ENCODE measurements at regions not wholly inside any gene's neighbourhood (a gene's known extent, or its start where the extent isn't known, plus 50 kb on each side); places are given as distances from the start of the nearest gene placed in this dataset.

DNA sequence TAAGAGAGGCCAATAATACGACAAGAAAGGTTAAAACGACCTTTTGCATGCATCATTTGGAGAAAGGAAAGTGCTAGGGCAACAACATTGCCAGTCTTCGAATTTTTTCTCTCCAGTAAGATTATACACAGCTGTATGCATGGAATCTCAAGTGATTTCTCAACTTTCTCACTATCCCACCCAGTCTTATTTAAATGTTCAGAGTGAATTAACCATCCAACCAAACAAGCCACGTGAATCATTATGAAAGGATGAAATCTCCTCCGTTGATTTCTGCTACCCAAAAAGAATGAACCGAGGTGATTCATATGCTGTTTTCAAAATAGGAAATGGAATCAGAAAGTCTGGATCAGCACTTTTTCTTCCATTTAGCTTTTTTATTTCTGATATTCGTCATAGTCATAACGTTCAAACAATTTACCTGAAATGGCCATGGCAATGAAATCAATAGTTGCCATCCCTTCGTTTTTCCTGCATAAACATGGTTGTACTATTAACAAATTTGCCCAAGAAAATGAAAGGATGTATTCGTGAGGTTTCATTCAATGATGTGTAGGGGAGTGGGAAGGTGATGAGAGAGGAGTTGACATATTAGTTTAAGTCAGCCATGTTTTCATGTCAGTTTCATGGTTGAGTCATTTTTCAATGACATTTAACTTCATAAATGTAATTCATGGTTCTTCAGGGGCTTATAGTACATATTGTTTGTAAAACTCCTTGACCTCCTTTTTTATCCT lies 170.9 kb upstream of the WWC1 start:
- Mint-ChIP-seq H3K4me1 (peaks cover 0 to 3% (median 1%) of the 10 kb centered on the region in 4 donors), H3K36me3 (no peaks in the 10 kb centered on the region), H3K9me3 (peaks cover 0 to 1% (median 0%) of the 10 kb centered on the region in 7 donors), H3K4me3 (no peak overlapping the region), H3K27me3 (no peaks in the 10 kb centered on the region), H3K27ac (no peak overlapping the region)
- no peak overlapping the region for H3K4me3 ChIP-seq (ENCODE audit: low read depth, low read length)
- no peak overlapping the region for H3K27ac ChIP-seq (ENCODE audit: insufficient read depth, low read length, poor library complexity, severe bottlenecking)
- H3K9me3 ChIP-seq (ENCODE audit: control insufficient read depth in 2 of 2, low read length in 2 of 2), result no peaks in the 10 kb centered on the region
- no peaks in the 10 kb centered on the region for H3K36me3 ChIP-seq (ENCODE audit: control insufficient read depth, insufficient read depth, low read length)
- no peak for DNase-seq
- no peaks in the 10 kb centered on the region for H3K4me1 ChIP-seq (ENCODE audit: control insufficient read depth, insufficient read depth, low read length, poor library complexity, severe bottlenecking)
- H3K27me3 ChIP-seq (ENCODE audit: control insufficient read depth, insufficient read depth, low read length), result no peaks in the 10 kb centered on the region
- no peak for ATAC-seq (ENCODE audit: low read depth in 2 of 2)

DNA sequence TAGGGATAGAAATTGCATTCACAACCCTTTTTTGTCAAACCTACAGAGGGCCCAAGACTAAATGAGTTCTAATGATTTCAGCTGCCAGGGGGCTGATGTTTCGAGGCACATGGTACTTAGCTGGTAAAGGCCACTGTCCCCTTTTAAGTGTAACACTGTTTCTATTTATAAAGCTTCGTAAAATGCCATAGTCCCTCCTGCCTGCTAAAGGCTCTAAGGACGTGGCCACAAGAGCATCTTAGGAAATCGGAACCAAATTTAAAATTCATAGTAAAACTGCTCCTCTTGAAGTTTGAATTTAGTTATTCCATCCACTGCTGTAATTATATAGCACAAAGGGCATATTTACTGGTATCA lies 170.3 kb upstream of the WWC1 start:
- peaks cover 0 to 3% (median 1%) of the 10 kb centered on the region in 4 donors for H3K4me1 Mint-ChIP-seq

DNA sequence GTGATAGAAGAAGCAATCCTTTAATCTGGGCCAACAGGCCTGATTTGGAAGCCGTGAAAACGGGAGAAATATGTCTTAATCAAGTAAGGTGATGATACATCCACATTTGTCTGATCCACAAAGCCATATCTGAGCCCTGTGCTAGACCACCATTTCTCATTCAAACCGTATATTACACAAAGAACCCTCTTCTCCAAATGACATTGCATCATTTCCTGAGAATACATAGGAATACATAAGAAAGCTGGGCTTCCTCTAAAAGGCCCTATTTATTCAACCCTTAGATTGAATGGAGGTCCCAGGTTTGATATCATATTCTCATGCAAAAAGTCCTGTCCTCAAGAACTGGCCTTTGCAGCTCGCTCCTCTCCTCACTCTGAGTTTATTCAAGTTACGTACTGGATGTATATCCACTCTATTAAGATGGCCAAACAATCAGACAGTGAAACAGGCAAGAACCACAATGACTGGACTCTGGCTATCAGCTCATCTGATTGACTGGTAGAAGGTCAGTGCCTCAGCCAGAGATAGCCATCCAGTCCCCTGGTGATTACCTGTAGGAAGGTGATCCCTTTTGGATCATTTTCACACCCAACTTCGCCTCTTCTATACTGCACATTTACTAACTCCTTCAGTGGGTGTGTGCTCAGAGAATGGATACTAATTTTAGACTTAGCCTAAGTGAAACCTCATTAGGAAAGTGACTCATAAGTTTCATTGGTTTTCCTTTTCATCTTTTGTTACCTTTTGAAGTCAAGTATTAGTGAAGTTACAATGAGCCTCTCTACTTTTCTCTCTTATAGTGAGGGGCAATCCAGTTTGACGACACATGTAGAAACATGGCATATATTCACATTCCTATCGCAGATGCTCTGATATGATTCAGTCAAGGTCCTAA lies 167.6 kb upstream of the WWC1 start:
- Mint-ChIP-seq H3K36me3 (no peaks in the 10 kb centered on the region), H3K27me3 (no peaks in the 10 kb centered on the region), H3K4me1 (peaks cover 0 to 3% (median 1%) of the 10 kb centered on the region in 4 donors), H3K4me3 (peak overlapping the region in 1 of 4 donors; percentile 22), H3K27ac (no peak overlapping the region), H3K9me3 (peaks cover 0 to 2% (median 0%) of the 10 kb centered on the region in 7 donors)
- H3K4me1 ChIP-seq (ENCODE audit: control insufficient read depth, insufficient read depth, low read length, poor library complexity, severe bottlenecking), result no peaks in the 10 kb centered on the region
- ATAC-seq (ENCODE audit: low read depth in 2 of 2) (no peak), DNase-seq (peak in 1 of 3 donors; percentile 4)
- no peaks in the 10 kb centered on the region for H3K36me3 ChIP-seq (ENCODE audit: control insufficient read depth, insufficient read depth, low read length)
- no peaks in the 10 kb centered on the region for H3K27me3 ChIP-seq (ENCODE audit: control insufficient read depth, insufficient read depth, low read length)
- no peak overlapping the region for H3K27ac ChIP-seq (ENCODE audit: insufficient read depth, low read length, poor library complexity, severe bottlenecking)
- no peaks in the 10 kb centered on the region for H3K9me3 ChIP-seq (ENCODE audit: control insufficient read depth in 2 of 2, low read length in 2 of 2)
- no peak overlapping the region for H3K4me3 ChIP-seq (ENCODE audit: low read depth, low read length)

More for the DNA sequence above, 170.3 kb upstream of the WWC1 start:
- no peak overlapping the region for H3K27ac ChIP-seq (ENCODE audit: insufficient read depth, low read length, poor library complexity, severe bottlenecking)
- H3K27me3 ChIP-seq (ENCODE audit: control insufficient read depth, insufficient read depth, low read length), result no peaks in the 10 kb centered on the region
- H3K4me3 Mint-ChIP-seq, result no peak overlapping the region
- no peak overlapping the region for H3K27ac Mint-ChIP-seq
- ATAC-seq (ENCODE audit: low read depth in 2 of 2) (no peak), DNase-seq (no peak)
- H3K4me3 ChIP-seq (ENCODE audit: low read depth, low read length), result no peak overlapping the region
- H3K9me3 Mint-ChIP-seq, result peaks cover 0 to 1% (median 0%) of the 10 kb centered on the region in 7 donors
- H3K9me3 ChIP-seq (ENCODE audit: control insufficient read depth in 2 of 2, low read length in 2 of 2), result no peaks in the 10 kb centered on the region
- no peaks in the 10 kb centered on the region for H3K36me3 ChIP-seq (ENCODE audit: control insufficient read depth, insufficient read depth, low read length)
- no peaks in the 10 kb centered on the region for H3K36me3 Mint-ChIP-seq
- H3K27me3 Mint-ChIP-seq, result no peaks in the 10 kb centered on the region
- H3K4me1 ChIP-seq (ENCODE audit: control insufficient read depth, insufficient read depth, low read length, poor library complexity, severe bottlenecking), result no peaks in the 10 kb centered on the region

DNA sequence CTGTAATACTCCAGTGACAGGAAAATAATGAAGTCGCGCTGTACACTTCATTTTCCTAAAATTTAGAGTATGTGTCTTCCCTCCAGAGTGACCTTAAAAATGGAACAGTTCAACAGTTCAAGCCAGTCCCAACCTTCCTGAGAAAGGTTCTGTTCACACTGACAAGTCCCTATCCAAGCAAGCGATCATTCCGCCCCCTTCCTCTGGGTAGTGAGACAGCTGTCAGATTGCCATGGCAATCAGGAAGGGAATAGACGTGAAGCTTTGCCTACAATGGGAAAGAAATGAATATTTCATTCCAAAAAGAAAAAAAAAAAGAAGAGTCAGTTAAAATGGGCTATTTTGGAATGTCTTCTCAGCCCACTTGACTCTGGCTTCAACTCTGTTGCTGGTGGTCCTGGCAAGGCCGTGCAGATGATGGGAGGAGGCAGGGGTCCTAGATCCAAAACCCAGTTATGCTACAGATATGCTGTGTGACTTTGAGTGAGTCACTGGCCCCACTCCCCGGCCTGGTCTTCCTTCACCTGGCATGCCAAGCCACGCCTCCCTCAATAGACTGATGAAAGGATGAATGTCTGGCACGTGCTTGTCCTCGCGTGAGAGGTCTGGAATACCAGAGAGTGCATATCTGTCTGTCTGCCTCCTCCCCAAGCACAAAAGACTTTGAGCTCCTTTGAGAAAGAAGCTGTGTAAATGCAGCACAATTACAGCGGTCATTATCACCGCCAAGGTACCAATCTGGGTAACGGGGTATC lies 165.8 kb upstream of the WWC1 start:
- no peaks in the 10 kb centered on the region for H3K27me3 Mint-ChIP-seq

DNA sequence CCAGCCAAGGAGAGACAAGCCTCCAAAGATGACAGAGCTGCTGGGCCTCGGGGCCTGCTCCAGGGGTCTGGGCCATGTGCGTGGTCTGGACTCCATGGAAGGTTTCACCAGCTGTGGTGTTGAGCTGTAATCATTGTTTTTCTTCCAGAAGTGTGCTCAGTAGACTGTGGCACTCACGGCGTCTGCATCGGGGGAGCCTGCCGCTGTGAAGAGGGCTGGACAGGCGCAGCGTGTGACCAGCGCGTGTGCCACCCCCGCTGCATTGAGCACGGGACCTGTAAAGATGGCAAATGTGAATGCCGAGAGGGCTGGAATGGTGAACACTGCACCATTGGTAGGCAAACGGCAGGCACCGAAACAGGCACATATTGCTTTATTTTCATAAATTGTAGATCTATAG lies 164.8 kb upstream of the WWC1 start:
- Mint-ChIP-seq H3K27ac (no peak overlapping the region), H3K4me3 (no peak overlapping the region), H3K36me3 (no peaks in the 10 kb centered on the region), H3K9me3 (peaks cover 0 to 4% (median 0%) of the 10 kb centered on the region in 7 donors), H3K27me3 (no peaks in the 10 kb centered on the region), H3K4me1 (peaks cover 0 to 3% (median 1%) of the 10 kb centered on the region in 4 donors)
- H3K4me3 ChIP-seq (ENCODE audit: low read depth, low read length), result no peak overlapping the region
- no peak for DNase-seq
- H3K9me3 ChIP-seq (ENCODE audit: control insufficient read depth in 2 of 2, low read length in 2 of 2), result no peaks in the 10 kb centered on the region
- ATAC-seq (ENCODE audit: low read depth in 2 of 2), result no peak
- H3K4me1 ChIP-seq (ENCODE audit: control insufficient read depth, insufficient read depth, low read length, poor library complexity, severe bottlenecking), result no peaks in the 10 kb centered on the region
- H3K27me3 ChIP-seq (ENCODE audit: control insufficient read depth, insufficient read depth, low read length), result no peaks in the 10 kb centered on the region
- H3K27ac ChIP-seq (ENCODE audit: insufficient read depth, low read length, poor library complexity, severe bottlenecking), result no peak overlapping the region
- no peaks in the 10 kb centered on the region for H3K36me3 ChIP-seq (ENCODE audit: control insufficient read depth, insufficient read depth, low read length)

More for the DNA sequence above, 165.8 kb upstream of the WWC1 start:
- no peak overlapping the region for H3K27ac Mint-ChIP-seq
- ATAC-seq (ENCODE audit: low read depth in 2 of 2) (no peak), DNase-seq (no peak)
- H3K9me3 Mint-ChIP-seq, result peaks cover 0 to 4% (median 0%) of the 10 kb centered on the region in 7 donors
- no peaks in the 10 kb centered on the region for H3K4me1 ChIP-seq (ENCODE audit: control insufficient read depth, insufficient read depth, low read length, poor library complexity, severe bottlenecking)
- H3K4me3 Mint-ChIP-seq, result no peak overlapping the region
- no peaks in the 10 kb centered on the region for H3K36me3 ChIP-seq (ENCODE audit: control insufficient read depth, insufficient read depth, low read length)
- H3K9me3 ChIP-seq (ENCODE audit: control insufficient read depth in 2 of 2, low read length in 2 of 2), result no peaks in the 10 kb centered on the region
- H3K27ac ChIP-seq (ENCODE audit: insufficient read depth, low read length, poor library complexity, severe bottlenecking), result no peak overlapping the region
- peaks cover 0 to 3% (median 1%) of the 10 kb centered on the region in 4 donors for H3K4me1 Mint-ChIP-seq
- no peaks in the 10 kb centered on the region for H3K36me3 Mint-ChIP-seq
- no peaks in the 10 kb centered on the region for H3K27me3 ChIP-seq (ENCODE audit: control insufficient read depth, insufficient read depth, low read length)
- no peak overlapping the region for H3K4me3 ChIP-seq (ENCODE audit: low read depth, low read length)

DNA sequence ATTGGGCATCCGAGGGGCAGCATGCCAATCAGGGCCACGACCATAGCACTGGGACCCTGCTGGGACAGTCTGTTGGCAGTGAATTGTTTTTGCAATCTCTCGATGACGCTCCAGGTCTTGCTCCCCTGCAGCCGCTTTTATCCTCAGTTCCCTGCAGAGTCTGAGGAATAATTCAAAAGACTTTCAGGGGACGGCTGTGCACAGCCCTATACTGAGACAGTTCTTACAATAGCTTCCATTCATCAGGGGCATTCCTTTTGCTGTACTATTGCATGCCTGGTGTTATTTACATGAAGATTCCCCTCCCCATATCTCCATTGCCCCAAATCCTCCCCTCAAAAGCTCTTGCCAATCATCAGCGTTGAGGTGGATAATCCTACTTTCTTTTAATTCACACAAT lies 163.3 kb upstream of the WWC1 start:
- no peak for DNase-seq
- Histone ChIP-seq H3K9me3 (ENCODE audit: control insufficient read depth in 2 of 2, low read length in 2 of 2) (no peaks in the 10 kb centered on the region), H3K4me3 (ENCODE audit: low read depth, low read length) (no peak overlapping the region), H3K27me3 (ENCODE audit: control insufficient read depth, insufficient read depth, low read length) (no peaks in the 10 kb centered on the region), H3K4me1 (ENCODE audit: control insufficient read depth, insufficient read depth, low read length, poor library complexity, severe bottlenecking) (no peaks in the 10 kb centered on the region), H3K36me3 (ENCODE audit: control insufficient read depth, insufficient read depth, low read length) (no peaks in the 10 kb centered on the region), H3K27ac (ENCODE audit: insufficient read depth, low read length, poor library complexity, severe bottlenecking) (no peak overlapping the region)
- no peak overlapping the region for H3K4me3 Mint-ChIP-seq
- H3K27me3 Mint-ChIP-seq, result no peaks in the 10 kb centered on the region
- no peak overlapping the region for H3K27ac Mint-ChIP-seq
- peaks cover 0 to 3% (median 1%) of the 10 kb centered on the region in 4 donors for H3K4me1 Mint-ChIP-seq
- peaks cover 0 to 6% (median 0%) of the 10 kb centered on the region in 7 donors for H3K9me3 Mint-ChIP-seq
- ATAC-seq (ENCODE audit: low read depth in 2 of 2), result no peak
- H3K36me3 Mint-ChIP-seq, result no peaks in the 10 kb centered on the region

DNA sequence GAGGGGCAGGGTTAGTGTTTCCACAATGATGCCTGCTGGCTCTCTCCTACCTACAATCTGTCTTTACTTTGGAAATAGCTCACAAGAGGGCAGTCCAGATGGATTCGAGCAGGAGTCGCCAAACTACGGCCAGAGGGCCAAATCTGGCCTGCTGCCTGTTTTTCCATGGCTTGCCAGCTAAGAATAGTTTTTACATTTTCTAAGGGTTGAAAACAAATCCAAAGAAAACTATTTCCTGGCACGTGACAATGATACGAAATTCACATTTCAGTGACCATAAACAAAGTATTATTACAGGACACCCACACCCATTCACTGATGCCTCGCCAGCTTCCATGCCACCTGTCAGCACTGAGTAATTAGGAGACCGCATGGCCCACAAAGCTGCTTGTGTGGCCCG lies 162.9 kb upstream of the WWC1 start:
- DNase-seq (no peak), ATAC-seq (ENCODE audit: low read depth in 2 of 2) (no peak)
- H3K4me3 Mint-ChIP-seq, result no peak overlapping the region
- Histone ChIP-seq H3K36me3 (ENCODE audit: control insufficient read depth, insufficient read depth, low read length) (no peaks in the 10 kb centered on the region), H3K27ac (ENCODE audit: insufficient read depth, low read length, poor library complexity, severe bottlenecking) (no peak overlapping the region), H3K27me3 (ENCODE audit: control insufficient read depth, insufficient read depth, low read length) (no peaks in the 10 kb centered on the region), H3K9me3 (ENCODE audit: control insufficient read depth in 2 of 2, low read length in 2 of 2) (no peaks in the 10 kb centered on the region), H3K4me1 (ENCODE audit: control insufficient read depth, insufficient read depth, low read length, poor library complexity, severe bottlenecking) (no peaks in the 10 kb centered on the region), H3K4me3 (ENCODE audit: low read depth, low read length) (no peak overlapping the region)
- no peak overlapping the region for H3K27ac Mint-ChIP-seq
- peaks cover 0 to 6% (median 0%) of the 10 kb centered on the region in 7 donors for H3K9me3 Mint-ChIP-seq
- no peaks in the 10 kb centered on the region for H3K27me3 Mint-ChIP-seq
- no peaks in the 10 kb centered on the region for H3K36me3 Mint-ChIP-seq
- peaks cover 0 to 3% (median 1%) of the 10 kb centered on the region in 4 donors for H3K4me1 Mint-ChIP-seq
